HepG2 (cell line): ENCODE measurements at regions not wholly inside any gene's neighbourhood (a gene's known extent, or its start where the extent isn't known, plus 50 kb on each side); places are given as distances from the start of the nearest gene placed in this dataset.

Source experiments
- ATAC-seq: fragments of 200-7000 bp; cut with Tn5 transposase; 3 replicates; pipeline ENCODE4 v1.9.1; 2020; ENCODE audit warnings: mild to moderate bottlenecking, moderate library complexity
- BruUV-seq: library from RNA; stranded (reverse); fragments of 400-500 nt; replicated peaks from 2 replicates; lab custom pipeline; 2021; lab: Mats Ljungman, UMichigan
- CTCF ChIA-PET: fragments of 300-600 bp; formaldehyde crosslinking; extraction: SDS; loops from one replicate; lab custom pipeline; 2021; ENCODE audit warnings: low total read pairs, inconsistent platforms, low intra/inter-chr PET ratio; lab: Yijun Ruan, JAX
- POLR2A ChIA-PET: fragments of 350-600 bp; sonication (Branson Sonifier 250); formaldehyde crosslinking; loops from one replicate; lab custom pipeline; 2020; ENCODE audit warnings: antibody characterized with exemption, inconsistent platforms; lab: Yijun Ruan, JAX
- DNase-seq: peaks from one replicate; pipeline ENCODE4 v3.0.0-alpha.2; 2015; ENCODE audit warnings: low spot score
- FAIRE-seq: peaks from 3 replicates; lab custom pipeline; 2011; peaks lifted over from hg19 to GRCh38; lab: Jason Lieb, UNC
- H2AFZ ChIP-seq: one replicate; pipeline ENCODE4 v1.6.1; 2011; ENCODE audit warnings: low read length, inconsistent platforms
- H3K27ac ChIP-seq: fragments of 300-600 bp; 3 replicates; pipeline ENCODE4 v1.8.0; 2011; ENCODE audit warnings: mixed run types, mild to moderate bottlenecking, mixed read lengths, low read length, inconsistent platforms; ENCODE audit not compliant: insufficient read depth; ENCODE audit errors: extremely low read length
- H3K27me3 ChIP-seq, 2 experiments: fragments of 200-600 bp in 1 of 2; 2 replicates in 1 of 2; 3 replicates in 1 of 2; pipeline versions ENCODE4 v1.6.0 to v1.8.0; 2011; ENCODE audit warnings: low read length in 2 of 2, mild to moderate bottlenecking in 2 of 2, moderate library complexity in 2 of 2, inconsistent platforms in 1 of 2; ENCODE audit not compliant: insufficient read depth in 2 of 2, control insufficient read depth in 1 of 2
- H3K36me3 ChIP-seq, 2 experiments: fragments of 200-600 bp in 1 of 2; replicated peaks in 1 of 2; 2 replicates in 1 of 2; 3 replicates in 1 of 2; pipeline versions ENCODE4 v1.5.1 to v1.8.0; 2011; ENCODE audit warnings: low read length in 2 of 2, inconsistent platforms in 1 of 2; ENCODE audit not compliant: insufficient read depth in 2 of 2, control insufficient read depth in 1 of 2
- H3K4me1 ChIP-seq: 2 replicates; pipeline ENCODE4 v1.5.1; 2012; ENCODE audit warnings: low read length, inconsistent platforms; ENCODE audit not compliant: insufficient read depth
- H3K4me2 ChIP-seq: 2 replicates; pipeline ENCODE4 v1.6.0; 2011; ENCODE audit warnings: low read depth, low read length, inconsistent platforms
- H3K4me3 ChIP-seq, 3 experiments: fragments of 200-600 bp in 1 of 3; sonication (generic), shearing (Covaris generic) in 1 of 3; replicated peaks in 1 of 3; 2 replicates each; pipeline ENCODE4 v1.5.1; 2011 to 2016; ENCODE audit warnings: low read length in 3 of 3, inconsistent platforms in 2 of 3, low read depth in 2 of 3, mild to moderate bottlenecking in 2 of 3, control low read depth in 1 of 3, mixed read lengths in 1 of 3; ENCODE audit not compliant: insufficient read depth in 1 of 3
- H3K79me2 ChIP-seq: one replicate; pipeline ENCODE4 v1.6.1; 2011; ENCODE audit warnings: low read length, inconsistent platforms; ENCODE audit not compliant: insufficient read depth
- H3K9ac ChIP-seq: 2 replicates; pipeline ENCODE4 v1.6.0; 2011; ENCODE audit warnings: mild to moderate bottlenecking, low read depth, low read length, inconsistent platforms; ENCODE audit not compliant: insufficient read depth
- H3K9me3 ChIP-seq: 2 replicates; pipeline ENCODE4 v1.5.1; 2012; ENCODE audit warnings: mild to moderate bottlenecking, low read length
- H4K20me1 ChIP-seq: 2 replicates; pipeline ENCODE4 v1.6.0; 2011; ENCODE audit warnings: inconsistent platforms, mild to moderate bottlenecking, low read length, moderate library complexity; ENCODE audit not compliant: insufficient read depth
- CBX1 ChIP-seq: IDR thresholded peaks from one replicate; pipeline ENCODE4 v1.6.1; 2016; ENCODE audit warnings: antibody characterized with exemption, low read depth
- NFAT5 ChIP-seq: sonication (generic); formaldehyde crosslinking; IDR thresholded peaks from 2 replicates; pipeline ENCODE4 v1.4.0; 2020; ENCODE audit warnings: missing genetic modification reagents
- ZNF121 ChIP-seq: sonication (generic); formaldehyde crosslinking; IDR thresholded peaks from 2 replicates; pipeline ENCODE4 v1.5.0; 2020; ENCODE audit warnings: mild to moderate bottlenecking, missing genetic modification reagents
- ZNF570 ChIP-seq: sonication (generic); formaldehyde crosslinking; IDR thresholded peaks from 2 replicates; pipeline ENCODE4 v1.4.0; 2020; ENCODE audit warnings: mild to moderate bottlenecking, missing genetic modification reagents, borderline replicate concordance
- ZNF749 ChIP-seq: sonication (generic); formaldehyde crosslinking; IDR thresholded peaks from 2 replicates; pipeline ENCODE4 v1.8.0; 2022; ENCODE audit warnings: mild to moderate bottlenecking, missing genetic modification reagents, moderate library complexity, borderline replicate concordance
- WGBS: methylation state at CpG from one replicate; pipeline ENCODE4 v1.1.6; 2017; ENCODE audit warnings: low lambda C conversion rate; 5-methylcytosine and 5-hydroxymethylcytosine counted together
- in situ Hi-C: cut with HindIII; loops from 2 replicates; pipeline ENCODE4 v1.10.0; 2017; ENCODE audit warnings: low pct_unique_long_range_greater_than_20kb; ENCODE audit not compliant: extremely low pct_ligation_motif_present
- intact Hi-C: fragments of 100-400 bp; cut with micrococcal nuclease; formaldehyde crosslinking; loops from one replicate; pipeline ENCODE4 v1.10.0; 2022; ENCODE audit not compliant: unreplicated experiment
- TF ChIP-seq, protein P1 (sequence below): fragments of 450-650 bp; IDR thresholded peaks from 2 replicates; pipeline ENCODE4 v1.6.1; 2016

DNA sequence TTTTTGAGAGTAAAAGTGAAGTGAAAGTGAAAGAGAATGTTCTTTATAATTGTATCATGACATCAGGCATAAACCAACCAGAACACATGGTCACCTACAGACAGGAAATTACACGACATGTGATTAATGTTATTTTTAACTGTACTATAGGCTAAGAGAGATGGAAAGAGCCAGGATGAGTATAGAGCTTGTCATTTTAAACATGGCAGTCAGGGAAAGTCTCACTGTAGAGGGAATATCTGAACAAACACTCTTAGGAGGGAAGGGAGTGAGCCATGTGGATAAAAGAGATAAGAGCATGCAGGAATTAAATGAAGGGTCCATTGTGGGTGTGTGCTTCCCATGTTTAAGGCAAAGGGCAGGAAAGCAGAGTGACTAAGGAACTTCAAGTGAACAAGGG, 599.1 kb upstream of the FAT3 start:
- no peak for FAIRE-seq
- no TSS peak for BruUV-seq

More for the DNA sequence above, 599.1 kb upstream of the FAT3 start:
- no peaks in the 10 kb centered on the region for H3K4me1 ChIP-seq
- in situ Hi-C loops = no loop called here
- DNase-seq (no peak), ATAC-seq (no peak)
- ChIA-PET CTCF (no interaction called here), POLR2A (no interaction called here)
- intact Hi-C loops = no loop called here
- no peak overlapping the region for H3K27ac ChIP-seq
- H3K4me3 ChIP-seq = no peak overlapping the region
- TF ChIP-seq ZNF749 (CRISPR knock-in tag) (no peak), NFAT5 (CRISPR knock-in tag) (no peak), CBX1 (no peak), ZNF570 (CRISPR knock-in tag) (no peak), ZNF121 (CRISPR knock-in tag) (no peak)
- TF ChIP-seq, protein P1, sequence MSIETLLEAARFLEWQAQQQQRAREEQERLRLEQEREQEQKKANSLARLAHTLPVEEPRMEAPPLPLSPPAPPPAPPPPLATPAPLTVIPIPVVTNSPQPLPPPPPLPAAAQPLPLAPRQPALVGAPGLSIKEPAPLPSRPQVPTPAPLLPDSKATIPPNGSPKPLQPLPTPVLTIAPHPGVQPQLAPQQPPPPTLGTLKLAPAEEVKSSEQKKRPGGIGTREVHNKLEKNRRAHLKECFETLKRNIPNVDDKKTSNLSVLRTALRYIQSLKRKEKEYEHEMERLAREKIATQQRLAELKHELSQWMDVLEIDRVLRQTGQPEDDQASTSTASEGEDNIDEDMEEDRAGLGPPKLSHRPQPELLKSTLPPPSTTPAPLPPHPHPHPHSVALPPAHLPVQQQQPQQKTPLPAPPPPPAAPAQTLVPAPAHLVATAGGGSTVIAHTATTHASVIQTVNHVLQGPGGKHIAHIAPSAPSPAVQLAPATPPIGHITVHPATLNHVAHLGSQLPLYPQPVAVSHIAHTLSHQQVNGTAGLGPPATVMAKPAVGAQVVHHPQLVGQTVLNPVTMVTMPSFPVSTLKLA = 0 out of 2 replicates have a peak, but pooled peaks have one; percentile 6
- H3K79me2 ChIP-seq = no peaks in the 10 kb centered on the region
- no peak overlapping the region for H3K4me2 ChIP-seq
- H4K20me1 ChIP-seq = no peaks in the 10 kb centered on the region
- no peaks in the 10 kb centered on the region for H3K36me3 ChIP-seq
- WGBS = 0% methylated on average over 1 of the region's 1 CpG
- H3K9me3 ChIP-seq = peaks cover 59% of the 10 kb centered on the region
- H3K27me3 ChIP-seq = no peaks in the 10 kb centered on the region
- H2AFZ ChIP-seq = no peak overlapping the region
- no peak overlapping the region for H3K9ac ChIP-seq
